Mesenchymal stem cell (in vitro differentiated cells and primary cell): ENCODE measurements at regions not wholly inside any gene's neighbourhood (a gene's known extent, or its start where the extent isn't known, plus 50 kb on each side); places are given as distances from the start of the nearest gene placed in this dataset.

ENCODE experiments used
- DNase-seq: peaks from one replicate; pipeline ENCODE4 v3.0.0-alpha.2; 2013
- H2AFZ ChIP-seq: one replicate; pipeline ENCODE4 v1.6.1; 2013; ENCODE audit warnings: low read depth, mild to moderate bottlenecking, control low read depth, inconsistent platforms, low read length, moderate library complexity
- H2AK5ac ChIP-seq: 2 replicates; pipeline ENCODE4 v1.6.1; 2013; ENCODE audit warnings: low read length, moderate library complexity, mild to moderate bottlenecking, inconsistent platforms; ENCODE audit not compliant: severe bottlenecking
- H2BK120ac ChIP-seq: one replicate; pipeline ENCODE4 v1.6.1; 2013; ENCODE audit warnings: low read depth, mild to moderate bottlenecking, inconsistent platforms, low read length, moderate library complexity
- H2BK12ac ChIP-seq, 2 experiments: one replicate each; pipeline ENCODE4 v1.6.1; 2013; ENCODE audit warnings: inconsistent platforms in 2 of 2, low read length in 2 of 2, mild to moderate bottlenecking in 2 of 2, moderate library complexity in 2 of 2, control low read depth in 1 of 2
- H2BK15ac ChIP-seq: one replicate; pipeline ENCODE4 v1.6.1; 2013; ENCODE audit warnings: mild to moderate bottlenecking, low read depth, inconsistent platforms; ENCODE audit not compliant: poor library complexity, severe bottlenecking
- H2BK5ac ChIP-seq: 2 replicates; pipeline ENCODE4 v1.6.1; 2013; ENCODE audit warnings: low read depth, mild to moderate bottlenecking, low read length, control low read depth, inconsistent platforms; ENCODE audit not compliant: poor library complexity, severe bottlenecking
- H3K14ac ChIP-seq, 2 experiments: one replicate each; pipeline ENCODE4 v1.6.1; 2013; ENCODE audit warnings: inconsistent platforms in 2 of 2, low read length in 2 of 2, control low read depth in 1 of 2, mild to moderate bottlenecking in 1 of 2, moderate library complexity in 1 of 2
- H3K18ac ChIP-seq, 2 experiments: one replicate each; pipeline ENCODE4 v1.6.1; 2013; ENCODE audit warnings: inconsistent platforms in 2 of 2, low read length in 2 of 2, control low read depth in 1 of 2, low read depth in 1 of 2, mild to moderate bottlenecking in 1 of 2
- H3K23ac ChIP-seq, 2 experiments: one replicate each; pipeline ENCODE4 v1.6.1; 2013; ENCODE audit warnings: inconsistent platforms in 2 of 2, low read length in 2 of 2, mild to moderate bottlenecking in 2 of 2, moderate library complexity in 2 of 2, control low read depth in 1 of 2
- H3K27ac ChIP-seq: 2 replicates; pipeline ENCODE4 v1.5.1; 2013; ENCODE audit warnings: mild to moderate bottlenecking, moderate library complexity, low read length, control low read depth, inconsistent platforms; ENCODE audit not compliant: poor library complexity, severe bottlenecking
- H3K27me3 ChIP-seq, 2 experiments: 2 replicates each; pipeline versions ENCODE4 v1.6.1 to v1.7.0; 2013; ENCODE audit warnings: low read length in 2 of 2, mild to moderate bottlenecking in 2 of 2, moderate library complexity in 2 of 2, control low read depth in 1 of 2, inconsistent platforms in 1 of 2; ENCODE audit not compliant: control insufficient read depth in 1 of 2, insufficient read depth in 1 of 2
- H3K36me3 ChIP-seq, 2 experiments: 2 replicates each; pipeline versions ENCODE4 v1.6.1 to v1.7.0; 2013; ENCODE audit warnings: low read length in 2 of 2, control low read depth in 1 of 2, inconsistent platforms in 1 of 2, low read depth in 1 of 2, mild to moderate bottlenecking in 1 of 2; ENCODE audit not compliant: insufficient read depth in 2 of 2, control insufficient read depth in 1 of 2
- H3K4ac ChIP-seq, 2 experiments: one replicate each; pipeline ENCODE4 v1.6.1; 2013; ENCODE audit warnings: inconsistent platforms in 2 of 2, low read length in 2 of 2, mild to moderate bottlenecking in 2 of 2, moderate library complexity in 2 of 2, control low read depth in 1 of 2, low read depth in 1 of 2
- H3K4me1 ChIP-seq: 2 replicates; pipeline ENCODE4 v1.6.1; 2013; ENCODE audit warnings: low read depth, low read length, control low read depth; ENCODE audit not compliant: control insufficient read depth, insufficient read depth
- H3K4me2 ChIP-seq: 2 replicates; pipeline ENCODE4 v1.6.1; 2013; ENCODE audit warnings: low read length, mild to moderate bottlenecking, inconsistent platforms; ENCODE audit not compliant: poor library complexity, severe bottlenecking
- H3K4me3 ChIP-seq, 2 experiments: 2 replicates each; pipeline versions ENCODE4 v1.5.1 to v1.7.0; 2013; ENCODE audit warnings: low read length in 2 of 2, mild to moderate bottlenecking in 2 of 2, control low read depth in 1 of 2, low read depth in 1 of 2; ENCODE audit not compliant: insufficient read depth in 1 of 2
- H3K79me1 ChIP-seq: replicated peaks from 2 replicates; pipeline ENCODE4 v1.6.1; 2013; ENCODE audit warnings: mild to moderate bottlenecking, control low read depth, low read length, inconsistent platforms; ENCODE audit not compliant: poor library complexity, severe bottlenecking
- H3K9ac ChIP-seq: 2 replicates; pipeline ENCODE4 v1.7.0; 2013; ENCODE audit warnings: mild to moderate bottlenecking, low read length, moderate library complexity
- H3K9me3 ChIP-seq: 2 replicates; pipeline ENCODE4 v1.7.0; 2013; ENCODE audit warnings: mild to moderate bottlenecking, low read length; ENCODE audit not compliant: control insufficient read depth
- H4K8ac ChIP-seq: one replicate; pipeline ENCODE4 v1.6.1; 2013; ENCODE audit warnings: inconsistent platforms, mild to moderate bottlenecking, low read length, moderate library complexity
- H4K91ac ChIP-seq: one replicate; pipeline ENCODE4 v1.6.1; 2013; ENCODE audit warnings: mild to moderate bottlenecking, low read length, inconsistent platforms
- WGBS: methylation state at CpG from one replicate; pipeline ENCODE4 v1.1.7; 2013; ENCODE audit warnings: mixed read lengths; 5-methylcytosine and 5-hydroxymethylcytosine counted together

GRCh38 chr7:85392789-85393188 lies 205.9 kb upstream of the SEMA3D start:
- Histone ChIP-seq H2BK5ac (no peak overlapping the region), H2BK120ac (no peak overlapping the region), H3K4me2 (no peak overlapping the region), H3K9ac (no peak overlapping the region), H3K14ac (no peak overlapping the region), H3K18ac (no peak overlapping the region), H3K4me3 (no peak overlapping the region), H2AK5ac (no peak overlapping the region), H3K36me3 (no peaks in the 10 kb centered on the region), H3K4ac (no peak overlapping the region), H3K23ac (no peak overlapping the region), H3K9me3 (no peaks in the 10 kb centered on the region), H2BK15ac (no peak overlapping the region), H3K79me1 (no peaks in the 10 kb centered on the region), H4K91ac (no peak overlapping the region), H4K8ac (no peak overlapping the region), H2BK12ac (no peak overlapping the region), H3K27ac (no peak overlapping the region), H3K4me1 (no peaks in the 10 kb centered on the region), H2AFZ (peak overlapping the region; percentile 23), H3K27me3 (no peaks in the 10 kb centered on the region)
- WGBS: 100% methylated on average over 1 of the region's 1 CpG
- no peak for DNase-seq

- Histone ChIP-seq H3K4me1 (no peaks in the 10 kb centered on the region), H2AFZ (no peak overlapping the region), H3K27me3 (no peaks in the 10 kb centered on the region), H3K9ac (no peak overlapping the region), H3K4me3 (no peak overlapping the region), H4K91ac (no peak overlapping the region), H2BK5ac (no peak overlapping the region), H2BK120ac (no peak overlapping the region), H4K8ac (no peak overlapping the region), H3K9me3 (no peaks in the 10 kb centered on the region), H2AK5ac (no peak overlapping the region), H3K18ac (no peak overlapping the region), H3K14ac (no peak overlapping the region), H2BK15ac (no peak overlapping the region), H2BK12ac (no peak overlapping the region), H3K27ac (no peak overlapping the region), H3K4ac (no peak overlapping the region), H3K4me2 (no peak overlapping the region), H3K23ac (no peak overlapping the region), H3K79me1 (no peaks in the 10 kb centered on the region), H3K36me3 (no peaks in the 10 kb centered on the region)
- WGBS: 91% methylated on average over 4 of the region's 4 CpGs
- no peak for DNase-seq
Observed at GRCh38 chr7:85392326-85392725, 205.5 kb upstream of the SEMA3D start.

- Histone ChIP-seq H2BK12ac (no peak overlapping the region), H2BK120ac (no peak overlapping the region), H2AFZ (no peak overlapping the region), H4K91ac (no peak overlapping the region), H3K27ac (no peak overlapping the region), H3K23ac (no peak overlapping the region), H3K4ac (no peak overlapping the region), H2AK5ac (no peak overlapping the region), H4K8ac (no peak overlapping the region), H3K9ac (no peak overlapping the region), H3K27me3 (no peaks in the 10 kb centered on the region), H3K36me3 (no peaks in the 10 kb centered on the region), H3K14ac (no peak overlapping the region), H2BK5ac (no peak overlapping the region), H3K4me3 (no peak overlapping the region), H3K4me1 (no peaks in the 10 kb centered on the region), H3K9me3 (no peaks in the 10 kb centered on the region), H3K79me1 (no peaks in the 10 kb centered on the region), H3K18ac (no peak overlapping the region), H2BK15ac (no peak overlapping the region), H3K4me2 (no peak overlapping the region)
- no CpG with 5 or more reads among the region's 1 CpG for WGBS
- no peak for DNase-seq
Observed at GRCh38 chr7:85386460-85386859, 199.6 kb upstream of the SEMA3D start.

DNA sequence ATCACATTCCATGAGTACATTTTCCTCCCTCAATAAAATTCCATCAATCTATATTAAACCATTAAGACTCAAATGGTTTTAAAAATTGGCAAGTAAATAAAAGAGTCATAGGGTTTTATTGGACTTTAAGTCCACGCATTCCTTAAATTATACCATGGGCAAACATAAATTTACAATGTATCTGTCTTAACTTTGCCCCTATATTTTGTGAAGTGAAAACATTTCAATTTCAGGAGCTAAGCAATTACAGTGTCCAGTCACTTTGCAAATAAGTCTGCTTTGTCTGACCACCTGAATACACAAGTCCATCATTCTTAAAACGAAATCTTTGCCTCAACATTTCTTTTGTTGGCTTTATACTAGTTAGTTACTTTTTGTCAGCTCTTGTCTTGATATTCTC lies 197.5 kb upstream of the SEMA3D start:
- no peak for DNase-seq

More for the DNA sequence above, 197.5 kb upstream of the SEMA3D start:
- Histone ChIP-seq H2BK5ac (no peak overlapping the region), H4K8ac (no peak overlapping the region), H3K4me2 (no peak overlapping the region), H3K27me3 (no peaks in the 10 kb centered on the region), H3K23ac (no peak overlapping the region), H3K36me3 (no peaks in the 10 kb centered on the region), H3K18ac (no peak overlapping the region), H3K14ac (no peak overlapping the region), H3K4me3 (no peak overlapping the region), H3K4me1 (no peaks in the 10 kb centered on the region), H3K27ac (no peak overlapping the region), H4K91ac (no peak overlapping the region), H2BK12ac (no peak overlapping the region), H3K79me1 (no peaks in the 10 kb centered on the region), H3K4ac (no peak overlapping the region), H3K9me3 (no peaks in the 10 kb centered on the region), H2AK5ac (no peak overlapping the region), H2BK120ac (no peak overlapping the region), H2BK15ac (no peak overlapping the region), H2AFZ (no peak overlapping the region), H3K9ac (no peak overlapping the region)
- WGBS: 80% methylated on average over 1 of the region's 2 CpGs
